ENCODE measurements at regions not wholly inside any gene's neighbourhood (a gene's known extent, or its start where the extent isn't known, plus 50 kb on each side); places are given as distances from the start of the nearest gene placed in this dataset.
"Not testable (repeated sequence)": the region's sequence is repeated elsewhere in the genome, so short reads cannot be mapped to it uniquely, and the experiment has no call there.

- DNase-seq (ENCODE audit: low spot score): no peak
- TF ChIP-seq CTCF (IDR thresholded peaks at IDR 0.05; ENCODE audit: extremely low read depth, missing control alignments): no peak
Observed at GRCh38 chr18:64742898-64743297, 594.0 kb upstream of the LINC00305 start.

- TF ChIP-seq CTCF (IDR thresholded peaks at IDR 0.05; ENCODE audit: extremely low read depth, missing control alignments): no peak
- no peak for DNase-seq (ENCODE audit: low spot score)
Observed at GRCh38 chr18:64734063-64734462, 585.2 kb upstream of the LINC00305 start.

- not testable (repeated sequence) for DNase-seq (ENCODE audit: low spot score)
Observed at GRCh38 chr18:64725657-64726056, 576.8 kb upstream of the LINC00305 start.

- TF ChIP-seq CTCF (IDR thresholded peaks at IDR 0.05; ENCODE audit: extremely low read depth, missing control alignments): no peak
Observed at GRCh38 chr18:64720781-64721464, 572.0 kb upstream of the LINC00305 start.

GRCh38 chr18:64718808-64719207 is 569.9 kb upstream of the LINC00305 start:
- no peak for DNase-seq (ENCODE audit: low spot score)

More at GRCh38 chr18:64720781-64721464, 572.0 kb upstream of the LINC00305 start:
- no peak for DNase-seq (ENCODE audit: low spot score)

GRCh38 chr18:64717026-64717425 is 568.1 kb upstream of the LINC00305 start:
- TF ChIP-seq CTCF (IDR thresholded peaks at IDR 0.05; ENCODE audit: extremely low read depth, missing control alignments): no peak

More at GRCh38 chr18:64718808-64719207, 569.9 kb upstream of the LINC00305 start:
- TF ChIP-seq CTCF (IDR thresholded peaks at IDR 0.05; ENCODE audit: extremely low read depth, missing control alignments): no peak

GRCh38 chr18:64714086-64714485 is 565.2 kb upstream of the LINC00305 start:
- TF ChIP-seq CTCF (IDR thresholded peaks at IDR 0.05; ENCODE audit: extremely low read depth, missing control alignments): no peak
- DNase-seq (ENCODE audit: low spot score): no peak

More at GRCh38 chr18:64717026-64717425, 568.1 kb upstream of the LINC00305 start:
- no peak for DNase-seq (ENCODE audit: low spot score)

GRCh38 chr18:64713284-64713683 is 564.4 kb upstream of the LINC00305 start:
- no peak for DNase-seq (ENCODE audit: low spot score)
- no peak for TF ChIP-seq CTCF (IDR thresholded peaks at IDR 0.05; ENCODE audit: extremely low read depth, missing control alignments)

All from GM20000 (cell line).